ENCODE measurements at regions not wholly inside any gene's neighbourhood (a gene's known extent, or its start where the extent isn't known, plus 50 kb on each side); places are given as distances from the start of the nearest gene placed in this dataset.
A peak's percentile ranks its signal among the peaks of the same experiment; 100 is the strongest.
"Not testable (repeated sequence)": the region's sequence is repeated elsewhere in the genome, so short reads cannot be mapped to it uniquely, and the experiment has no call there.

GRCh38 chr13:60689571-60689970 is 292.6 kb downstream of the TDRD3 start:
- DNase-seq (ENCODE audit: low spot score), result no peak

GRCh38 chr13:60689076-60689475 is 292.1 kb downstream of the TDRD3 start:
- DNase-seq (ENCODE audit: low spot score), result no peak

DNA sequence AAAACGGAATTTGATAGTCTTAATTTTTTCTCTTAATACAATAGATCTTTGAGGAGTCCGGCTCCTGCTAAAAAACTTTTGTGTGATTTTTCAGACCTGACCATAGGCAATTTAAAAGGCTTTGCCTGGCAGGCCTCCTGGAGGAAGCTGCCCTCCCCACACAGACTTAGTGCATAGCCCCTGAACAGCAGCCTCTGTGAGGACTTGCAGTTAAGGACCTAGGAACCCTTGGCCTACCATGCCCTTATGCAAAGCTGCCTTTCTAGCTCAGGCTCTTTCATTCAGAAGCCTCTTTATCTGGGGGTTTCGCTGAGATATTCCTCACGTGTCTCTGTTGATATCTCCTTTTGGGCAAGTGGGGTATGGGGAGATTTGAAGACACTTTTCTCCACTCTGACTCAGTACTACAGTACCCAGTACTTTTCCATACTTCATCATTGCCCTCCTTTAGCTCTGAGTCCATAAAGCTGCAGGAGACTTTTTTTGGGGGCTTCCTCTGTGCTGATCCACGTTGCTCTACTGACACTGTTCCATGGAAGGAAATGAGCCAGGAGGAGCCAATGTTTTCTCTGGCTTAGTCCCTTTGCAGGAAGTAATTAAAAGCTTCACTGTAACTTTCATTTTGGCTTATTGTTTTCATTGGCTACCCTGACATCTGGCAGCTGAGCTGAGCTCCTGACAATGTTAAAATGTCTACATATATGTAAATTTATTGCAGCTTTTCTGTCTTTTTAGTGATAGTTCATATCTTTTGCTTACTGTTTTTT is 283.1 kb downstream of the TDRD3 start:
- DNase-seq (ENCODE audit: low spot score), result no peak

DNA sequence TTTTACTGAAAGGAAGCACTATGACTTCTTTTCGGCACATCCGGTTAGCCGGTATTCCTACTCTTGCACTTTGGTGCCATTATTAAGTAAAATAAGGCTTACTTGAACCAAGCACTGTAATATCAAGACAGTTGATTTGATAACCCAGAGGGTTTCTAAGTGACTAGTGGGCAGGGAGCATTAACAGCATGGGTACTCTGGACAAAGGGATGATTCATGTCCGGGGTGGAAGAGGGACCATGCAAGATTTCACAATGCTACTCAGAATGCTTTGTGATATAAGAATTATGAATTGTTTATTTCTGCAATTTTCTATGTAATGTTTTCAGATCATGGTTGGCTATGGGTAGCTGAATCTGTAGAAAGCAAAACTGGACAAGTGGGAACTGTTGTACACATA is 282.1 kb downstream of the TDRD3 start:
- DNase-seq (ENCODE audit: low spot score), result no peak

GRCh38 chr13:60671386-60671785 is 274.4 kb downstream of the TDRD3 start:
- DNase-seq (ENCODE audit: low spot score), result no peak

GRCh38 chr13:60663788-60664187 is 266.8 kb downstream of the TDRD3 start:
- no peak for DNase-seq (ENCODE audit: low spot score)

DNA sequence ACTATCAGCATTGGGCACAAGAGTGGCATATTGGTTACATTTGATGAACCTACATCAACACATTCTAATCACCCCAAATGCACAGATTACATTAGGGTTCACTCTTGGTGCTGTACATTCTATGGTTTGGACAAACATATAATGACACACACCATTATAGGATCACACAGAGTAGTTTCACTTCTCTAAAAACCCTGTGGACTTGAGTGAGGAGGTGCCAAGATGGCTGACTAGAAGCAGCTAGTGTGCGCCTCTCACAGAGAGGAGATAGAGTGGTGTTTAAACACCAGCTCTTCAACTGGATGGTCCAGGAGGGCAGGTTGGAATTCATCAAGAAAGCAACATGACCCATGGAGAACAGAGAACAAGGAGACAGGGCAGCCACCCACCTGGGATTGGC is 265.6 kb downstream of the TDRD3 start:
- DNase-seq (ENCODE audit: low spot score), result no peak

- no peak for DNase-seq (ENCODE audit: low spot score)
Measured at GRCh38 chr13:60661521-60661920, 264.5 kb downstream of the TDRD3 start.

- DNase-seq (ENCODE audit: low spot score), result not testable (repeated sequence)
Measured at GRCh38 chr13:60657586-60657985, 260.6 kb downstream of the TDRD3 start.

DNA sequence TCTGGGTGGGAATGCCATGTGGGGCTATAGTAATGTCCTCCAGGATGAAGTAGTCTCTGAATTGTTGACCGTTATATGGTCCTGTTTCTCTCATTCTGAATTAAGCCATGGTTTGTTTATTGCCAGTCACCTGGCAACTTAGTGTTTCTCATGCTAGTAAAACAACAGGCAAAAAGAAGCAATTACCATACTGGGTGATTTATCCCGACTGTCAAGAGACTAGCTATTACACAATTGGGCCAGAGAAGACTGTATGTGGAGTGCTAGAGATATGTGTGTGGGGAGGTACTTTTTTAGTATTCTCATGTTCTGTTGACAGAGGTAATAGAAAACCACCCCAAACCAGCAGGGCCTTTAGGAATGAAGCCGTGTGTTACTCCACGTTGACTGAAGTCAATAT is 258.2 kb downstream of the TDRD3 start:
- no peak for DNase-seq (ENCODE audit: low spot score)

GRCh38 chr13:60654415-60654814 is 257.4 kb downstream of the TDRD3 start:
- peak; percentile 13 for DNase-seq (ENCODE audit: low spot score)

DNA sequence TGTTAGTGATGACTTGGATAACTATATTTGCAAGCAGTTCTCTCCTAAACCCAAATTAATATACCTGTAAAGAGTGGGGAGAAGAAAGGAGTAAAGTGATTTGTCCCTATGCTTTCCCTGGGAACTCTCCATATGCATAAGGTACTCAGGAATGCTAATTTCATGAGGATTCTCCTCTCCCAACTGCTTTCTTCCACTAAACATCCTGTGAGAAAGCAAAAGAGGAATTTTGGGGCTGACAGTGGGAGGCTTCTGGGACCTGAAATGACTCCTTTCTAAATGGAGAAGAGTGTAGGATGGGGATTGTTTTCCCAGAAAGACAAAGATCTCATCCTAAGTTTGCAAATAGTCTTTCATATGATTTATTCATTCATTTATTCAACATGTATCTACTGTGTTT is 250.5 kb downstream of the TDRD3 start:
- no peak for DNase-seq (ENCODE audit: low spot score)

- DNase-seq (ENCODE audit: low spot score), result no peak
Measured at GRCh38 chr13:60646620-60647019, 249.6 kb downstream of the TDRD3 start.

GRCh38 chr13:60645676-60646075 is 248.7 kb downstream of the TDRD3 start:
- no peak for DNase-seq (ENCODE audit: low spot score)

GRCh38 chr13:60642552-60642951 is 245.5 kb downstream of the TDRD3 start:
- DNase-seq (ENCODE audit: low spot score), result no peak

GRCh38 chr13:60629158-60629557 is 232.1 kb downstream of the TDRD3 start:
- no peak for DNase-seq (ENCODE audit: low spot score)

DNA sequence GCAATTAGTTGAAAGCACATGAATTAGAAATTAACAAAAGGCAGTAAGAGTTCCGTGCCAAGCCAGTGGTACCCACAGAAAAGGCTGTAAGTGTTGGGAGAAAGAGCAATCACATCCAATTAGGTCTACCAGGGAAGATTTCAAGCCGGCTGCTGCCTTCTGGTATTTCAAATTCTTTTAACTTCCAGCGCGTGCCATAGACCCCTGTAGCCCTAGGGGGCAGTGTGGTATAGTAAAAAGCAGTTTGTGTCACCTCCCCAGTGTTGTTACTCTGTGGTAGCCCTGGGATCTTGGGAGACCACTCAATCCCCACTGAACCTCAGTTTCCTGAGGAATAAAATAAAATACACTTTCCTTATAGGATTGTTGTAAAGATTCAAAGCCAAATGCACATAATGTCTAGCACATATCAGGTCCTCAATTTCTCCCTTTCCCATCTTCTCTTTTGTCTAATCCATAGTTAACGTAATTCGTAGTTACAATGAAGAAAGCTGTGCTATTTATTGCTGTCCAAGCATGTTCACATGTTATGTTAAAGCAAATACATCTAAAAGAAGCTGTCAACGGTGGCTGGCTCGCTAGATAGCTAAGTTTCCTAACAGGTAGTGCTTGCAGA is 230.2 kb downstream of the TDRD3 start:
- peak; percentile 40 for DNase-seq (ENCODE audit: low spot score)

Data from AG08395 (cell line).